Sigmoid colon (tissue), 6 donors: ENCODE measurements at regions not wholly inside any gene's neighbourhood (a gene's known extent, or its start where the extent isn't known, plus 50 kb on each side); places are given as distances from the start of the nearest gene placed in this dataset.
A peak's percentile ranks its signal among the peaks of the same experiment; 100 is the strongest.

Source experiments
- DNase-seq: peaks from one replicate; pipeline ENCODE4 v3.0.0-alpha.2; 2019
- H3K27ac ChIP-seq, 4 donors: fragments of 200-600 bp; sonication (generic); one replicate each; pipeline ENCODE4 v1.5.1; 2016 to 2019; ENCODE audit warnings: mild to moderate bottlenecking in 1 of 4
- H3K27me3 ChIP-seq, 3 donors: fragments of 200-600 bp; sonication (generic); one replicate each; pipeline ENCODE4 v1.5.1; 2019; ENCODE audit warnings: mild to moderate bottlenecking in 1 of 3
- H3K36me3 ChIP-seq, 4 donors: fragments of 200-600 bp; sonication (generic); one replicate each; pipeline ENCODE4 v1.5.1; 2016 to 2019
- H3K4me1 ChIP-seq, 4 donors: fragments of 200-600 bp; sonication (generic); one replicate each; pipeline ENCODE4 v1.5.1; 2017 to 2019
- H3K4me3 ChIP-seq, 4 donors: fragments of 200-600 bp; sonication (generic); one replicate each; pipeline ENCODE4 v1.5.1; 2017 to 2019; ENCODE audit warnings: mild to moderate bottlenecking in 2 of 4, moderate library complexity in 1 of 4
- H3K9me3 ChIP-seq, 4 donors: fragments of 200-600 bp in 3 of 4; sonication (generic) in 3 of 4; one replicate each; pipeline versions ENCODE4 v1.5.1 to v1.6.1; 2013 to 2019
- EP300 ChIP-seq, 4 donors: sonication (generic); formaldehyde crosslinking; IDR thresholded peaks; one replicate each; pipeline ENCODE4 v1.6.1; 2017; ENCODE audit warnings: antibody characterized with exemption in 4 of 4
- POLR2A ChIP-seq, 2 donors: fragments of 450-650 bp; IDR thresholded peaks; one replicate each; pipeline ENCODE4 v1.6.1; 2016; ENCODE audit warnings: antibody characterized with exemption in 2 of 2, mild to moderate bottlenecking in 2 of 2, moderate library complexity in 2 of 2
- POLR2AphosphoS5 ChIP-seq, 4 donors: sonication (generic); formaldehyde crosslinking; IDR thresholded peaks; one replicate each; pipeline ENCODE4 v1.6.1; 2017; ENCODE audit warnings: antibody characterized with exemption in 4 of 4
- WGBS, 2 donors: extraction: QIAGEN DNeasy Blood & Tissue Kit; methylation state at CpG; one replicate each; pipeline ENCODE4 v1.1.7; 2013; 5-methylcytosine and 5-hydroxymethylcytosine counted together
- intact Hi-C: fragments of 100-400 bp; cut with DNase I; formaldehyde crosslinking; loops from one replicate; pipeline ENCODE4 v1.15.1; 2023
- TF ChIP-seq, protein P1 (sequence below), 4 experiments: fragments of 450-650 bp in 3 of 4; fragments of 200-600 bp in 1 of 4; IDR thresholded peaks; one replicate each; pipeline ENCODE4 v1.5.1; 2016 to 2019; ENCODE audit warnings: antibody characterized with exemption in 4 of 4, mild to moderate bottlenecking in 3 of 4, moderate library complexity in 2 of 4
- donor health status: healthy with polysubstance abuse.
- donor health status: healthy.

DNA sequence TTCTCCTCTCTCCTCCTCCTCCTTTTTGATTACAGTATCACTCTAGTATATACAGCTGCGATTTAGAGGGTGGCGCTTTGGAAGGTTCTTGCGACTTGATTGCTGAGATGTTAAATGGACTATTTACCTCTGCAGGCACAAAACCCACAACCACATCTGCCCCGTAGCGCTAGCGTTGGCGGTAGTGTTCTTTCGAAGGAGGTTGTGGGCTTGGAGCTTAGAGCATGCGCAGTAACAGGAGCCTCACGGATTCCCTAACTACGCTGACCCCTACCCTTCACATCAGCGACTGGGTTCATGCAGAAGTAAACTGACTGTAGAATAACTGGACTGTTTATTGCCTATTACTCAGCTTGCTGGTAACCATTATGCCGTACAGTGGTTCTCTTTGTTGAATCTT is 58.0 kb downstream of the CGGBP1 start:
- intact Hi-C loops, result loop anchor here (5.0 kb wide), 1 partner anchor 704 kb away; no protein-coding TSS in a partner anchor
- 50 to 68% methylated on average over 13 of the region's 13 CpGs for WGBS, 2 donors
- DNase-seq, result no peak
- no peaks in the 10 kb centered on the region for H3K9me3 ChIP-seq
- no peak overlapping the region for H3K27ac ChIP-seq
- H3K4me3 ChIP-seq, result peak overlapping the region in 3 of 4 donors; percentile 19 to 26 (median 25)
- no peaks in the 10 kb centered on the region for H3K4me1 ChIP-seq
- H3K36me3 ChIP-seq, result no peaks in the 10 kb centered on the region
- no peaks in the 10 kb centered on the region for H3K27me3 ChIP-seq
- TF ChIP-seq POLR2A (IDR thresholded peaks at IDR 0.05), result no peak
- TF ChIP-seq POLR2AphosphoS5 (IDR thresholded peaks at IDR 0.05), result no peak
- TF ChIP-seq, protein P1, sequence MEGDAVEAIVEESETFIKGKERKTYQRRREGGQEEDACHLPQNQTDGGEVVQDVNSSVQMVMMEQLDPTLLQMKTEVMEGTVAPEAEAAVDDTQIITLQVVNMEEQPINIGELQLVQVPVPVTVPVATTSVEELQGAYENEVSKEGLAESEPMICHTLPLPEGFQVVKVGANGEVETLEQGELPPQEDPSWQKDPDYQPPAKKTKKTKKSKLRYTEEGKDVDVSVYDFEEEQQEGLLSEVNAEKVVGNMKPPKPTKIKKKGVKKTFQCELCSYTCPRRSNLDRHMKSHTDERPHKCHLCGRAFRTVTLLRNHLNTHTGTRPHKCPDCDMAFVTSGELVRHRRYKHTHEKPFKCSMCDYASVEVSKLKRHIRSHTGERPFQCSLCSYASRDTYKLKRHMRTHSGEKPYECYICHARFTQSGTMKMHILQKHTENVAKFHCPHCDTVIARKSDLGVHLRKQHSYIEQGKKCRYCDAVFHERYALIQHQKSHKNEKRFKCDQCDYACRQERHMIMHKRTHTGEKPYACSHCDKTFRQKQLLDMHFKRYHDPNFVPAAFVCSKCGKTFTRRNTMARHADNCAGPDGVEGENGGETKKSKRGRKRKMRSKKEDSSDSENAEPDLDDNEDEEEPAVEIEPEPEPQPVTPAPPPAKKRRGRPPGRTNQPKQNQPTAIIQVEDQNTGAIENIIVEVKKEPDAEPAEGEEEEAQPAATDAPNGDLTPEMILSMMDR (IDR thresholded peaks at IDR 0.05), result no peak
- TF ChIP-seq EP300 (IDR thresholded peaks at IDR 0.05), result no peak

DNA sequence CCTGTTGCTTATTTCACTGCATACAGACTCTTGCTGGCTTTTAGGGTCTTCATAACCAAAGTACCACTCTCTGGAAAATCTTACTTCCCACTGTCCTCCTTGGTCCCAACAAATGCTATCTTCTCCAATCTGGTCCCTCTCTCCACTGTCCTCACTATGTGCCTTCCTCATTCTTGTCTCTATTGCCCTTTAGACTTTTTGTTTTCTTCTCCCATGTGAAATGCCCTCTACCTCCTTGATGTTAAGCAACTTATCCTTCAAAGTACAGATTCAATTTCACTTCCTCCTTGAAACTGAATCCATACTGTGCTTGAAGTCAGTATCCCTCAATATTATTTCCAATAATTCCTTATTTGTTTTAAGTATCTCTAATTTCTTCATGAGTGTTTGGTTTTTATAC is 60.8 kb downstream of the CGGBP1 start:
- intact Hi-C loops, result no loop called here
- Histone ChIP-seq H3K9me3 (no peaks in the 10 kb centered on the region), H3K27me3 (no peaks in the 10 kb centered on the region), H3K36me3 (no peaks in the 10 kb centered on the region), H3K27ac (no peak overlapping the region), H3K4me1 (no peaks in the 10 kb centered on the region), H3K4me3 (no peak overlapping the region)
- DNase-seq, result no peak
- TF ChIP-seq POLR2AphosphoS5 (IDR thresholded peaks at IDR 0.05) (no peak), POLR2A (IDR thresholded peaks at IDR 0.05) (no peak), EP300 (IDR thresholded peaks at IDR 0.05) (no peak)
- TF ChIP-seq, protein P1 (IDR thresholded peaks at IDR 0.05), result no peak

DNA sequence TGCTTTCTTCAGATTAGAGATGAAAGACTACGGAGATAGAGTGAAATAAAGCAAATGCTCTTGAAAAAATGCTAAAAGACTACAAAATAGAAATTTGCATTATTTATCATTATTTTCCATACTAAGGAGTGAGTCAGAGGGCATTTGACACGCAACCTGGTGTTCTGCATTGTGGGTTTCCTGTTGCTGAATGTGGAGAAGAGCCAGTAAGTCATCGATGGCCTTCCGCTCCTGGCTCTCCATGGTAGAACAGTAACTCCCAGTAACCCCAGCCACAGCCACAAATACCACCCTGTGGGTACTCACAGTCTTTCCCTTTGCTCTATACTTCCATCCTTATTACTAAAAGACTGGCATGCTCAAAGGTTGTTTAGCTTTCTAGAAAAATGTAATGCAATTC is 61.5 kb downstream of the CGGBP1 start:
- 43% methylated on average over 4 of the region's 4 CpGs for WGBS, 2 donors
- no peaks in the 10 kb centered on the region for H3K27me3 ChIP-seq
- no peaks in the 10 kb centered on the region for H3K9me3 ChIP-seq
- TF ChIP-seq EP300 (IDR thresholded peaks at IDR 0.05) (no peak), POLR2A (IDR thresholded peaks at IDR 0.05) (no peak), POLR2AphosphoS5 (IDR thresholded peaks at IDR 0.05) (no peak)
- TF ChIP-seq, protein P1 (IDR thresholded peaks at IDR 0.05), result no peak
- H3K36me3 ChIP-seq, result no peaks in the 10 kb centered on the region
- H3K27ac ChIP-seq, result no peak overlapping the region
- DNase-seq, result no peak
- no peak overlapping the region for H3K4me3 ChIP-seq
- no peaks in the 10 kb centered on the region for H3K4me1 ChIP-seq
- intact Hi-C loops, result no loop called here

DNA sequence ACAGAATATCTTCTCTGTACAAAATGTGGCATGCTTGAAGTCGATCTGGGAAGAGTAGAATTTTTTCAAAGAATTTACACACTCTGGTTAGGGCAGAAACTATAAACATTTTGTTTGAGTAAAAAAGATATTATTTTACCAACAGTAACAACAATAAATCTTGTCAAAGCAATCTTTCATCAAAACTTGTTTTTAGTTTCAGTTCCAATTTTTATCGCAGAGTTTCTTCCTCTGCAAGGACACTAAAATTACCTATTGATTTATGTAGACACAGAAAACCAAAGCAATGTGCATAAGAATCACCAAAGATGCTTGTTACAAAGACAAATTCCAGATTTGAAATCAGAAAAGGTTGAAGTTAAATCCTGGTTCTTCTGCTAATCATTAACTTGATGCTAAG is 61.9 kb downstream of the CGGBP1 start:
- intact Hi-C loops, result no loop called here
- Histone ChIP-seq H3K4me1 (no peaks in the 10 kb centered on the region), H3K36me3 (no peaks in the 10 kb centered on the region), H3K27me3 (no peaks in the 10 kb centered on the region), H3K27ac (no peak overlapping the region), H3K9me3 (no peaks in the 10 kb centered on the region), H3K4me3 (no peak overlapping the region)
- DNase-seq, result no peak
- WGBS, 2 donors, result 7 to 12% methylated on average over 2 of the region's 2 CpGs
- no peak for TF ChIP-seq POLR2A (IDR thresholded peaks at IDR 0.05)

DNA sequence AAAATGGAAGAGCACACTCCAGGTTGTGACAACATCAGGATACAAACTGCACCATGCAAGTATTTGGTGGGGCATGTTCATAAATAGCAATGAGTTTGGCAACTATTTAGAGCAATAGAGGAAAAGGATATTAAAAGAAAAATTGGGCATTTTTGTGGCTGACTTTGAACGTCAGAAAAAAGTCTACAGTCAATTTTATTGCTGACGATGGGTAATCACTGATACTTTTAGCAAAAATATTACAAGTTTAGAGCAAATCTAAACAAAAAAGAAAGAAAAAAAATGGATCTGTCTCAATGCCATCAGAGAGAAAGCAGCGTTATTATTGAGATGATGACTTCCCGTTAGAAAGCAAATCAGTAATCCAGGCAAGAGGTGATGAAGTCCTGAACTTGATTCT is 65.2 kb downstream of the CGGBP1 start:
- 89 to 92% methylated on average over 4 of the region's 4 CpGs for WGBS, 2 donors
- intact Hi-C loops, result no loop called here
- Histone ChIP-seq H3K27me3 (no peaks in the 10 kb centered on the region), H3K27ac (no peak overlapping the region), H3K9me3 (no peaks in the 10 kb centered on the region), H3K4me3 (no peak overlapping the region), H3K36me3 (no peaks in the 10 kb centered on the region), H3K4me1 (no peaks in the 10 kb centered on the region)
- TF ChIP-seq EP300 (IDR thresholded peaks at IDR 0.05) (no peak), POLR2AphosphoS5 (IDR thresholded peaks at IDR 0.05) (no peak), POLR2A (IDR thresholded peaks at IDR 0.05) (no peak)
- TF ChIP-seq, protein P1 (IDR thresholded peaks at IDR 0.05), result no peak
- no peak for DNase-seq
